A673 (cell line): ENCODE measurements at regions not wholly inside any gene's neighbourhood (a gene's known extent, or its start where the extent isn't known, plus 50 kb on each side); places are given as distances from the start of the nearest gene placed in this dataset.

Experiments
- BruUV-seq: library from RNA; stranded (reverse); fragments of 400-500 nt; replicated peaks from 2 replicates; lab custom pipeline; 2021; lab: Mats Ljungman, UMichigan
- CTCF ChIA-PET: fragments of 300-600 bp; sonication (Branson Sonifier 250); formaldehyde crosslinking; loops from one replicate; lab custom pipeline; 2022; ENCODE audit warnings: antibody characterized with exemption; lab: Charles Lee
- POLR2A ChIA-PET: fragments of 300-600 bp; sonication (Branson Sonifier 250); formaldehyde crosslinking; loops from one replicate; lab custom pipeline; 2022; ENCODE audit warnings: antibody characterized with exemption; ENCODE audit not compliant: low non-redundant PET; lab: Charles Lee
- DNase-seq: peaks from one replicate; pipeline ENCODE4 v3.0.0-alpha.2; 2015; ENCODE audit warnings: low spot score
- H3K27ac ChIP-seq: fragments of 200-600 bp; sonication (generic); 2 replicates; pipeline ENCODE4 v1.5.1; 2016; ENCODE audit warnings: mixed run types, low read depth, mild to moderate bottlenecking, mixed read lengths, antibody characterized with exemption, low read length; ENCODE audit not compliant: poor library complexity, severe bottlenecking
- H3K27me3 ChIP-seq: fragments of 200-600 bp; sonication (generic); replicated peaks from 2 replicates; pipeline ENCODE4 v1.6.1; 2017; ENCODE audit warnings: mixed run types, low read depth, mild to moderate bottlenecking, mixed read lengths, antibody characterized with exemption, low read length; ENCODE audit not compliant: insufficient read depth, poor library complexity
- H3K36me3 ChIP-seq: fragments of 200-600 bp; sonication (generic); 2 replicates; pipeline ENCODE4 v1.6.1; 2016; ENCODE audit warnings: mixed run types, mild to moderate bottlenecking, mixed read lengths, antibody characterized with exemption, low read length; ENCODE audit not compliant: insufficient read depth, poor library complexity, severe bottlenecking
- H3K4me1 ChIP-seq: fragments of 200-600 bp; sonication (generic); 2 replicates; pipeline ENCODE4 v1.6.1; 2017; ENCODE audit warnings: mixed run types, mild to moderate bottlenecking, mixed read lengths, antibody characterized with exemption, low read length; ENCODE audit not compliant: insufficient read depth, poor library complexity, severe bottlenecking
- H3K4me3 ChIP-seq: fragments of 200-600 bp; sonication (generic); 2 replicates; pipeline ENCODE4 v1.5.1; 2016; ENCODE audit warnings: low read depth, mixed run types, mild to moderate bottlenecking, mixed read lengths, low read length; ENCODE audit not compliant: poor library complexity, severe bottlenecking
- H3K9me3 ChIP-seq: fragments of 200-600 bp; sonication (generic); 2 replicates; pipeline ENCODE4 v1.6.1; 2016; ENCODE audit warnings: mixed run types, low read depth, mild to moderate bottlenecking, mixed read lengths, antibody characterized with exemption, low read length; ENCODE audit not compliant: poor library complexity, severe bottlenecking
- CTCF ChIP-seq: fragments of 300-800, 200-600 bp; sonication (generic); conservative IDR thresholded peaks from 2 replicates; pipeline ENCODE4 v1.5.1; 2017; ENCODE audit warnings: low read depth, mild to moderate bottlenecking, antibody characterized with exemption, low read length, moderate library complexity, mixed read lengths
- EZH2 ChIP-seq: fragments of 200-600 bp; sonication (generic); IDR thresholded peaks from 2 replicates; pipeline ENCODE4 v1.6.1; 2017; ENCODE audit warnings: borderline replicate concordance, low read depth, mild to moderate bottlenecking, mixed read lengths, antibody characterized with exemption, low read length; ENCODE audit not compliant: poor library complexity, severe bottlenecking
- intact Hi-C: fragments of 100-400 bp; cut with micrococcal nuclease; formaldehyde crosslinking; loops from one replicate; pipeline ENCODE4 v1.10.0; 2022; ENCODE audit not compliant: unreplicated experiment

DNA sequence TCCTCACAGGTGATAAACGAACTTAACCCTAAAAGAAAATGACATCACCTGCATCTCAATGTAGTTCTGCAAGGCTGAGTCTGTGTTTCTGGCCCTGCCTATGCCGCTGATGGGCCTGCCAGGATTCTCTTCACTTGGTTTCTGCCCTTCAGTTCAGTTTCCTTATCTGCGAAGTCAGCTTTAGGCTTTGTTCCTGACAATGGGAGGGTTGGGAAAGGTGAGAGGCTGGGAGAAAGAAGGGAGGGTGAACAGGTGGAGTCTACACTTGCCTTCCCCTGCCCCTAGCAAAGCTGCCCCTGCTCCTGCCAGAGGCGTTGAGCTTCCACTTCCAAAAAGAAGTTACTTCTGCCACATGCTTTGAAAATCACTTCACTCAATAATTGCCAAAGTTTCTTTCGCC is 124.0 kb upstream of the APCDD1 start:
- intact Hi-C loops = no loop called here
- H3K9me3 ChIP-seq = no peaks in the 10 kb centered on the region
- no peak overlapping the region for H3K4me3 ChIP-seq
- no peaks in the 10 kb centered on the region for H3K36me3 ChIP-seq
- H3K27ac ChIP-seq = no peak overlapping the region
- CTCF ChIA-PET = no interaction called here
- no peak for DNase-seq
- POLR2A ChIA-PET = no interaction called here
- TF ChIP-seq CTCF = no peak
- no peak for TF ChIP-seq EZH2
- H3K4me1 ChIP-seq = no peaks in the 10 kb centered on the region
- H3K27me3 ChIP-seq = no peaks in the 10 kb centered on the region
- BruUV-seq = no TSS peak

DNA sequence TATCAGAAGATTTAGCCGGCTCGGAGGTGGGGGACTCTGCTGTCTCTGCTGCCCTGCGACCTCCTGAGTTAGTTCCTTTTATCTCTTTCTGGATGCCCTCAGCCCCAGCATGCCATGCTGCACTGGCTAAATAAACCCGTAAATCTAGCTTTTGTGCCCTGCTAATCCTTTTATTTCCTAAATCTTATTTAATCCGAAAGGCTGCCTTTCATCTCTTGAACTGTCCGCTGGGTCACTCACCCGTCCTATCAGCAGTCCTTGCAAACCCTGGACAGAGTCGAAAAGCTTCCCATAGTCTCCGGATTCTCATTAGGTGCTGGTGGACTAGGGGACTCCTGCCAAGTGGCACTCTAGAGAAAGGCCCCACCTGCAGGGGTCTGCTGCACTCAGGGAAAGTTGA is 122.0 kb upstream of the APCDD1 start:
- Histone ChIP-seq H3K36me3 (no peaks in the 10 kb centered on the region), H3K27me3 (no peaks in the 10 kb centered on the region), H3K27ac (no peak overlapping the region), H3K9me3 (no peaks in the 10 kb centered on the region), H3K4me1 (no peaks in the 10 kb centered on the region), H3K4me3 (no peak overlapping the region)
- ChIA-PET CTCF (no interaction called here), POLR2A (no interaction called here)
- no TSS peak for BruUV-seq
- TF ChIP-seq EZH2 (no peak), CTCF (no peak)
- intact Hi-C loops = no loop called here
- no peak for DNase-seq

GRCh38 chr18:10336749-10337350 is 117.6 kb upstream of the APCDD1 start:
- no peaks in the 10 kb centered on the region for H3K4me1 ChIP-seq
- H3K9me3 ChIP-seq = no peaks in the 10 kb centered on the region
- intact Hi-C loops = no loop called here
- H3K27me3 ChIP-seq = no peaks in the 10 kb centered on the region
- CTCF ChIA-PET = no interaction called here
- DNase-seq = no peak
- H3K4me3 ChIP-seq = no peak overlapping the region
- H3K27ac ChIP-seq = no peak overlapping the region
- POLR2A ChIA-PET = no interaction called here
- no TSS peak for BruUV-seq
- no peaks in the 10 kb centered on the region for H3K36me3 ChIP-seq
- TF ChIP-seq EZH2 (no peak), CTCF (no peak)
